ENCODE measurements at regions not wholly inside any gene's neighbourhood (a gene's known extent, or its start where the extent isn't known, plus 50 kb on each side); places are given as distances from the start of the nearest gene placed in this dataset.

DNA sequence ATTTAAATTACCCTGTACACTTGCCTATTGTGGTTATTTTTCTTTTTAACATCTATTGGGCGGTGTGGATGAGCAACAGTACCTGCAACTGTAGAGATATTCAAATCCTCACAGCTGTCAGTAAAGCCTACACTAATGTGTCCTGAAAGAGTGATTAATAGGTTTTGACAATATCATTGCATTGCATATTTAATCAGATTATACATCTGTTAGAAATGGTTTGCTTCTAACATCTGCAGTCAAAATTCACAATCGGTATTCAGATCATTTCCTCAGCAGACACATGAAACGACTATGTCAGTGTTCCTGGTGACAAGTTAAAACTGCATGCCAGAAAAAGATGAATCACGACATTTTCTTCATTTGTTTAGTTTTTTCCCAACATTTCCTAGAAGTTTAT lies 254.6 kb upstream of the EPHA5 start:
- DNase-seq (ENCODE audit: low read depth, low spot score) = no peak
- Mint-ChIP-seq H3K27me3 (ENCODE audit: low read depth) (no peaks in the 10 kb centered on the region), H3K36me3 (ENCODE audit: low read depth) (no peaks in the 10 kb centered on the region), H3K4me3 (no peak overlapping the region), H3K4me1 (peaks cover 10% of the 10 kb centered on the region), H3K9me3 (peaks cover 3% of the 10 kb centered on the region), H3K27ac (ENCODE audit: unreplicated experiment) (no peak overlapping the region)
- TF ChIP-seq CTCF (conservative IDR thresholded peaks at IDR 0.05) = no peak

DNA sequence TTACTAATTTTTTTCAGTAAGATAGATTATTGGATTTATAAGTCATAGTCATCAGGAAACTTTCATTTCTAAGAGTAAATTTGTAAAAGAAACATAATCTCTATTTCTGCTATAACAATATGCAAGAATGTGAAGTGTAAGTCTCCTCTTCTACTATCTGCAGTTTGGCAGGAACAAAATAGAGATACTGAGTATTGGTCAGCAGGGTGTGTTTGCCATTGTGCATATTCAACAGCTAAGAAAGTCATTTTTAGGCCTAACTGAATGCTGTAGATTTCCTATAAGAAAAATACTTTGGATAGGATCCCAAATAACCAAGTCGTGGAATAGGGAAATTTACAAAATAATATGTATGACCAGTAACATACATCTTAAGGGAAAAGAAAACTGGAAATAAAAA lies 253.3 kb upstream of the EPHA5 start:
- H3K27me3 Mint-ChIP-seq (ENCODE audit: low read depth) = no peaks in the 10 kb centered on the region
- peaks cover 10% of the 10 kb centered on the region for H3K4me1 Mint-ChIP-seq
- H3K9me3 Mint-ChIP-seq = peaks cover 3% of the 10 kb centered on the region
- TF ChIP-seq CTCF (conservative IDR thresholded peaks at IDR 0.05) = no peak
- H3K4me3 Mint-ChIP-seq = no peak overlapping the region
- no peak overlapping the region for H3K27ac Mint-ChIP-seq (ENCODE audit: unreplicated experiment)
- DNase-seq (ENCODE audit: low read depth, low spot score) = no peak
- no peaks in the 10 kb centered on the region for H3K36me3 Mint-ChIP-seq (ENCODE audit: low read depth)

- Mint-ChIP-seq H3K4me1 (peaks cover 10% of the 10 kb centered on the region), H3K36me3 (ENCODE audit: low read depth) (no peaks in the 10 kb centered on the region), H3K9me3 (no peaks in the 10 kb centered on the region)
These were observed 250.9 kb upstream of the EPHA5 start for GRCh38 chr4:65921180-65921579.

DNA sequence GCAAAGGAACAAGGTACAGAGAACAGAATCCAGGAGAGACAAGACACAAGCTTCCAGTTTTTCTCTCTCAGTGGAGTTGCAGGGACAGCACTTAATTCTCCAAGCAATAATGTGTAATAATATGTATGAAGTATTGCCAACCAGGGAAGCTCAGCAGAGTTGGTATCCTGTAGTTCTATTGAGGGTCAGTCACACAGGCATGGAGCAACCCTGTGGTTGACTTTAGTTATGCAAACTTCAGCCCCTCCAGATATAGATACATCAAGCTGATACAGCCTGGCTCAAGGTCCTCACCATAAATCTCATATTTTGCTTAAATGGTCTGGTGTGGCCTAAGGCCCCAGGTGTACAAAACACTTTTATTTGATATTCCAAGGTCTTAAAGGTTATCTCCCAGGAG lies 248.6 kb upstream of the EPHA5 start:
- no peak for TF ChIP-seq CTCF (conservative IDR thresholded peaks at IDR 0.05)
- Mint-ChIP-seq H3K27ac (ENCODE audit: unreplicated experiment) (no peak overlapping the region), H3K4me1 (peaks cover 3% of the 10 kb centered on the region), H3K9me3 (no peaks in the 10 kb centered on the region), H3K27me3 (ENCODE audit: low read depth) (no peaks in the 10 kb centered on the region), H3K36me3 (ENCODE audit: low read depth) (no peaks in the 10 kb centered on the region), H3K4me3 (no peak overlapping the region)
- DNase-seq (ENCODE audit: low read depth, low spot score) = no peak

More at GRCh38 chr4:65921180-65921579, 250.9 kb upstream of the EPHA5 start:
- no peaks in the 10 kb centered on the region for H3K27me3 Mint-ChIP-seq (ENCODE audit: low read depth)
- no peak overlapping the region for H3K4me3 Mint-ChIP-seq
- DNase-seq (ENCODE audit: low read depth, low spot score) = no peak
- no peak for TF ChIP-seq CTCF (conservative IDR thresholded peaks at IDR 0.05)
- no peak overlapping the region for H3K27ac Mint-ChIP-seq (ENCODE audit: unreplicated experiment)

GRCh38 chr4:65918212-65918611 lies 247.9 kb upstream of the EPHA5 start:
- no peak for DNase-seq (ENCODE audit: low read depth, low spot score)
- Mint-ChIP-seq H3K36me3 (ENCODE audit: low read depth) (no peaks in the 10 kb centered on the region), H3K27me3 (ENCODE audit: low read depth) (no peaks in the 10 kb centered on the region), H3K27ac (ENCODE audit: unreplicated experiment) (no peak overlapping the region), H3K4me3 (no peak overlapping the region), H3K4me1 (no peaks in the 10 kb centered on the region), H3K9me3 (no peaks in the 10 kb centered on the region)
- no peak for TF ChIP-seq CTCF (conservative IDR thresholded peaks at IDR 0.05)

GRCh38 chr4:65917486-65917885 lies 247.2 kb upstream of the EPHA5 start:
- no peaks in the 10 kb centered on the region for H3K27me3 Mint-ChIP-seq (ENCODE audit: low read depth)
- no peaks in the 10 kb centered on the region for H3K9me3 Mint-ChIP-seq
- no peaks in the 10 kb centered on the region for H3K4me1 Mint-ChIP-seq

More at GRCh38 chr4:65917486-65917885, 247.2 kb upstream of the EPHA5 start:
- Mint-ChIP-seq H3K36me3 (ENCODE audit: low read depth) (no peaks in the 10 kb centered on the region), H3K27ac (ENCODE audit: unreplicated experiment) (no peak overlapping the region), H3K4me3 (no peak overlapping the region)
- no peak for TF ChIP-seq CTCF (conservative IDR thresholded peaks at IDR 0.05)
- DNase-seq (ENCODE audit: low read depth, low spot score) = no peak
